Iris pigment epithelial cell (primary cell): ENCODE measurements at regions not wholly inside any gene's neighbourhood (a gene's known extent, or its start where the extent isn't known, plus 50 kb on each side); places are given as distances from the start of the nearest gene placed in this dataset.

Source experiments
- DNase-seq: peaks from one replicate; pipeline ENCODE4 v3.0.0-alpha.2; 2011; ENCODE audit warnings: low read depth

GRCh38 chr9:13590996-13591395 lies 311.5 kb upstream of the MPDZ start:
- DNase-seq = no peak

- no peak for DNase-seq
Observed at GRCh38 chr9:13589034-13589737, 309.7 kb upstream of the MPDZ start.

GRCh38 chr9:13588151-13589033 lies 308.9 kb upstream of the MPDZ start:
- DNase-seq = no peak

- no peak for DNase-seq
Observed at GRCh38 chr9:13587571-13587970, 308.1 kb upstream of the MPDZ start.

- no peak for DNase-seq
Observed at GRCh38 chr9:13586587-13587374, 307.3 kb upstream of the MPDZ start.

GRCh38 chr9:13580760-13581159 lies 301.3 kb upstream of the MPDZ start:
- no peak for DNase-seq

- DNase-seq = no peak
Observed at GRCh38 chr9:13580131-13580530, 300.6 kb upstream of the MPDZ start.

GRCh38 chr9:13576101-13576500 lies 296.6 kb upstream of the MPDZ start:
- no peak for DNase-seq

GRCh38 chr9:13575558-13575957 lies 296.1 kb upstream of the MPDZ start:
- no peak for DNase-seq

- no peak for DNase-seq
Observed at GRCh38 chr9:13570068-13570974, 290.8 kb upstream of the MPDZ start.

GRCh38 chr9:13569602-13570067 lies 290.1 kb upstream of the MPDZ start:
- no peak for DNase-seq

- DNase-seq = no peak
Observed at GRCh38 chr9:13568841-13569601, 289.5 kb upstream of the MPDZ start.

- no peak for DNase-seq
Observed at GRCh38 chr9:13568405-13568804, 288.9 kb upstream of the MPDZ start.

GRCh38 chr9:13567833-13568232 lies 288.3 kb upstream of the MPDZ start:
- no peak for DNase-seq

- DNase-seq = no peak
Observed at GRCh38 chr9:13557746-13558145, 278.3 kb upstream of the MPDZ start.

GRCh38 chr9:13556656-13557055 lies 277.2 kb upstream of the MPDZ start:
- no peak for DNase-seq

- DNase-seq = no peak
Observed at GRCh38 chr9:13555989-13556500, 276.6 kb upstream of the MPDZ start.

GRCh38 chr9:13555516-13555915 lies 276.0 kb upstream of the MPDZ start:
- no peak for DNase-seq

- no peak for DNase-seq
Observed at GRCh38 chr9:13554626-13555025, 275.1 kb upstream of the MPDZ start.

- no peak for DNase-seq
Observed at GRCh38 chr9:13552606-13553215, 273.2 kb upstream of the MPDZ start.
